ENCODE measurements at regions not wholly inside any gene's neighbourhood (a gene's known extent, or its start where the extent isn't known, plus 50 kb on each side); places are given as distances from the start of the nearest gene placed in this dataset.

- TF ChIP-seq CTCF (IDR thresholded peaks at IDR 0.05; ENCODE audit: borderline replicate concordance, insufficient read depth, low read depth, low read length), result no peak
- H3K4me3 ChIP-seq (ENCODE audit: low read depth, low read length), result no peak overlapping the region
These were observed 86.1 kb upstream of the CD83 start for GRCh38 chr6:14031516-14031915.

GRCh38 chr6:14035071-14035847 is 82.3 kb upstream of the CD83 start:
- no peak for TF ChIP-seq CTCF (IDR thresholded peaks at IDR 0.05; ENCODE audit: borderline replicate concordance, insufficient read depth, low read depth, low read length)

GRCh38 chr6:14035874-14036273 is 81.7 kb upstream of the CD83 start:
- TF ChIP-seq CTCF (IDR thresholded peaks at IDR 0.05; ENCODE audit: borderline replicate concordance, insufficient read depth, low read depth, low read length), result no peak

More at GRCh38 chr6:14035071-14035847, 82.3 kb upstream of the CD83 start:
- H3K4me3 ChIP-seq (ENCODE audit: low read depth, low read length), result no peak overlapping the region

GRCh38 chr6:14036911-14037310 is 80.7 kb upstream of the CD83 start:
- no peak for TF ChIP-seq CTCF (IDR thresholded peaks at IDR 0.05; ENCODE audit: borderline replicate concordance, insufficient read depth, low read depth, low read length)
- no peak overlapping the region for H3K4me3 ChIP-seq (ENCODE audit: low read depth, low read length)

More at GRCh38 chr6:14035874-14036273, 81.7 kb upstream of the CD83 start:
- no peak overlapping the region for H3K4me3 ChIP-seq (ENCODE audit: low read depth, low read length)

GRCh38 chr6:14037402-14038277 is 79.9 kb upstream of the CD83 start:
- no peak overlapping the region for H3K4me3 ChIP-seq (ENCODE audit: low read depth, low read length)

More at GRCh38 chr6:14037402-14038277, 79.9 kb upstream of the CD83 start:
- no peak for TF ChIP-seq CTCF (IDR thresholded peaks at IDR 0.05; ENCODE audit: borderline replicate concordance, insufficient read depth, low read depth, low read length)

Data from GM12875 (cell line).